SU-DHL-6 (cell line): ENCODE measurements at regions not wholly inside any gene's neighbourhood (a gene's known extent, or its start where the extent isn't known, plus 50 kb on each side); places are given as distances from the start of the nearest gene placed in this dataset.

Source experiments
- H2AFZ ChIP-seq: fragments of 200-600 bp; sonication (generic); 2 replicates; pipeline ENCODE4 v1.6.1; 2014; ENCODE audit warnings: low read depth, mild to moderate bottlenecking, moderate library complexity, mixed read lengths, antibody characterized with exemption, low read length; ENCODE audit not compliant: severe bottlenecking
- H3F3A ChIP-seq: fragments of 200-600 bp; shearing (Covaris generic); 2 replicates; pipeline ENCODE4 v1.6.0; 2016; ENCODE audit warnings: antibody characterized with exemption, mild to moderate bottlenecking; ENCODE audit not compliant: insufficient read depth
- H3K27ac ChIP-seq: fragments of 200-600 bp; sonication (generic); 2 replicates; pipeline ENCODE4 v1.5.1; 2016; ENCODE audit warnings: low read depth, mild to moderate bottlenecking, low read length, moderate library complexity, mixed read lengths
- H3K27me3 ChIP-seq: fragments of 200-600 bp; sonication (generic), shearing (Covaris generic); 2 replicates; pipeline ENCODE4 v1.6.0; 2014; ENCODE audit warnings: mild to moderate bottlenecking, low read length
- H3K36me3 ChIP-seq: fragments of 200-600 bp; sonication (generic); 2 replicates; pipeline ENCODE4 v1.6.1; 2014; ENCODE audit warnings: mild to moderate bottlenecking, low read length, mixed read lengths
- H3K4me2 ChIP-seq: fragments of 300-600, 200-600 bp; shearing (Covaris generic), sonication (generic); 2 replicates; pipeline ENCODE4 v1.6.0; 2014; ENCODE audit warnings: low read length, low read depth, mild to moderate bottlenecking; ENCODE audit not compliant: poor library complexity, severe bottlenecking
- H3K4me3 ChIP-seq: fragments of 200-600 bp; sonication (generic); 2 replicates; pipeline ENCODE4 v1.5.1; 2014; ENCODE audit warnings: antibody characterized with exemption, low read length, mild to moderate bottlenecking, mixed read lengths; ENCODE audit not compliant: insufficient read depth, poor library complexity, severe bottlenecking
- H3K79me2 ChIP-seq: fragments of 200-600 bp; sonication (generic); 2 replicates; pipeline ENCODE4 v1.6.1; 2014; ENCODE audit warnings: mild to moderate bottlenecking, low read length, moderate library complexity; ENCODE audit not compliant: insufficient read depth
- H3K9ac ChIP-seq: fragments of 200-600 bp; sonication (generic); 2 replicates; pipeline ENCODE4 v1.7.0; 2014; ENCODE audit warnings: mild to moderate bottlenecking, low read length
- H3K9me2 ChIP-seq: fragments of 200-600 bp; sonication (generic); replicated peaks from 2 replicates; pipeline ENCODE4 v1.6.1; 2014; ENCODE audit warnings: low read length; ENCODE audit not compliant: insufficient read depth
- H3K9me3 ChIP-seq: fragments of 200-600 bp; sonication (generic); 2 replicates; pipeline ENCODE4 v1.6.1; 2014; ENCODE audit warnings: low read length, mixed read lengths; ENCODE audit not compliant: insufficient read depth
- H4K20me1 ChIP-seq: fragments of 200-600 bp; sonication (generic); 2 replicates; pipeline ENCODE4 v1.6.1; 2014; ENCODE audit warnings: low read depth, mild to moderate bottlenecking, antibody characterized with exemption, low read length, moderate library complexity, mixed read lengths
- CTCF ChIP-seq: fragments of 200-600 bp; sonication (generic); IDR thresholded peaks from one replicate; pipeline ENCODE4 v1.5.1; 2017; ENCODE audit warnings: antibody characterized with exemption, mild to moderate bottlenecking, low read length, moderate library complexity; ENCODE audit not compliant: insufficient read depth, poor library complexity, severe bottlenecking
- EZH2phosphoT487 ChIP-seq: fragments of 200-600 bp; sonication (generic), shearing (Covaris generic); conservative IDR thresholded peaks from 2 replicates; pipeline ENCODE4 v1.6.1; 2018; ENCODE audit warnings: mild to moderate bottlenecking, antibody characterized with exemption, low read length, moderate library complexity, mixed read lengths

DNA sequence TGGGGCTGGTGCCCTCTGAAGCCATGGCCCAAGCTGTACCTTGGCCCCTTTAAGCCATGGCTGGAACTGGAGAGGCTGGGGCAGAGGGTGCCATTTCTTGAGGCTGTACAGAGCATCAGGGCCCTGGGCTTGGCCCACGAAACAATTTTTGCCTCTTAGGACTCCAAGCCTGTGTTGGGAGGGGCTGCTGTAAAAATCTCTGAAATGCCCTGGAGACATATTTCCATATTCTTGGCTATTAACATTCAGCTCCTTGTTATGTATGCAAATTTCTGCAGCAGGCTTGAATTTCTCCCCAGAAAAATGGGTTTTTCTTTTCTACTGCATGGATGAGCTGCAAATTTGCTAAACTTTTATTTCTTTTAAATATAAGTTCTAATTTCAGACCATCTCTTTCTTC lies 834.0 kb downstream of the DSC3 start:
- H3K4me3 ChIP-seq, result no peak overlapping the region
- TF ChIP-seq EZH2phosphoT487 (no peak), CTCF (no peak)
- H3K4me2 ChIP-seq, result no peak overlapping the region
- H3K27me3 ChIP-seq, result no peaks in the 10 kb centered on the region
- H3K79me2 ChIP-seq, result no peaks in the 10 kb centered on the region
- H3K9ac ChIP-seq, result no peak overlapping the region
- H3K9me3 ChIP-seq, result no peaks in the 10 kb centered on the region; the same call in 1 of the 2 replicates
- H3K9me2 ChIP-seq, result no peaks in the 10 kb centered on the region
- H3K27ac ChIP-seq, result no peak overlapping the region
- H3F3A ChIP-seq, result no peaks in the 10 kb centered on the region
- H2AFZ ChIP-seq, result no peak overlapping the region
- H3K36me3 ChIP-seq, result no peaks in the 10 kb centered on the region; the same call in 1 of the 2 replicates
- no peaks in the 10 kb centered on the region for H4K20me1 ChIP-seq

- H3K27ac ChIP-seq, result no peak overlapping the region
- H3K4me3 ChIP-seq, result no peak overlapping the region
These were observed 850.3 kb downstream of the DSC3 start for GRCh38 chr18:30192216-30192615.

DNA sequence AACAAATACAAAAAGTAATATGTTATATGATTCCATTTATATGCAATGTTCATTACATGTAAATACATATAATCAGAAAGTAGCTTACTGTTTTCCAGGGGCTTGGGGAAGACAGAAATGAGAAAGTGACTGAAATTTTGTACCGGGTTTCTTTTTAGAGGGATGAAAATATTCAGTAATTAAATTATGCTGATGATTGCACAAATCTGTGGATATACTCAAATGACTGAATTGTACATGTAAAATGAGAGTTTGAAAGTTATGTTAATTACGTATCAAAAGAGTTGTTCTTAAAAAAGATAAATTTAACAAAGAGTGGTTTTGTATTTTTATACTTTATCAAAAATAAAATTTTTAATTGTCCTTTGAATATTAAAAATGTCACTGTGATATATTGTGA lies 856.3 kb downstream of the DSC3 start:
- H3K27me3 ChIP-seq, result no peaks in the 10 kb centered on the region
- no peak overlapping the region for H3K9ac ChIP-seq
- H3K27ac ChIP-seq, result no peak overlapping the region
- no peak for TF ChIP-seq EZH2phosphoT487
- H3K36me3 ChIP-seq, result no peaks in the 10 kb centered on the region
- no peak overlapping the region for H2AFZ ChIP-seq
- no peak overlapping the region for H3K4me3 ChIP-seq
- 0 out of 2 replicates have a peak, but pooled peaks cover 7% of the 10 kb centered on the region for H3K9me3 ChIP-seq
- no peak overlapping the region for H3K4me2 ChIP-seq
- H3F3A ChIP-seq, result no peaks in the 10 kb centered on the region
- H3K9me2 ChIP-seq, result no peaks in the 10 kb centered on the region
- no peaks in the 10 kb centered on the region for H4K20me1 ChIP-seq
- H3K79me2 ChIP-seq, result no peaks in the 10 kb centered on the region

More at GRCh38 chr18:30192216-30192615, 850.3 kb downstream of the DSC3 start:
- Histone ChIP-seq H3K36me3 (no peaks in the 10 kb centered on the region), H4K20me1 (no peaks in the 10 kb centered on the region), H3K9me2 (no peaks in the 10 kb centered on the region), H3K9ac (no peak overlapping the region), H2AFZ (no peak overlapping the region), H3K79me2 (no peaks in the 10 kb centered on the region), H3K9me3 (0 out of 2 replicates have a peak, but pooled peaks cover 7% of the 10 kb centered on the region), H3K4me2 (no peak overlapping the region), H3F3A (no peaks in the 10 kb centered on the region), H3K27me3 (no peaks in the 10 kb centered on the region)
- no peak for TF ChIP-seq CTCF
- no peak for TF ChIP-seq EZH2phosphoT487

GRCh38 chr18:30177056-30177455 lies 865.5 kb downstream of the DSC3 start:
- Histone ChIP-seq H3K27me3 (no peaks in the 10 kb centered on the region), H4K20me1 (no peaks in the 10 kb centered on the region), H3K27ac (no peak overlapping the region), H3K4me3 (no peak overlapping the region), H3F3A (no peaks in the 10 kb centered on the region), H3K9me3 (no peaks in the 10 kb centered on the region), H3K9ac (no peak overlapping the region), H3K4me2 (no peak overlapping the region), H3K36me3 (no peaks in the 10 kb centered on the region), H2AFZ (no peak overlapping the region), H3K79me2 (no peaks in the 10 kb centered on the region), H3K9me2 (no peaks in the 10 kb centered on the region)
- TF ChIP-seq EZH2phosphoT487 (no peak), CTCF (no peak)
